SU-DHL-6 (cell line): ENCODE measurements at regions not wholly inside any gene's neighbourhood (a gene's known extent, or its start where the extent isn't known, plus 50 kb on each side); places are given as distances from the start of the nearest gene placed in this dataset.

Experiments
- CTCF ChIP-seq: fragments of 200-600 bp; sonication (generic); IDR thresholded peaks from one replicate; pipeline ENCODE4 v1.5.1; 2017; ENCODE audit warnings: antibody characterized with exemption, mild to moderate bottlenecking, low read length, moderate library complexity; ENCODE audit not compliant: insufficient read depth, poor library complexity, severe bottlenecking
- EZH2phosphoT487 ChIP-seq: fragments of 200-600 bp; sonication (generic), shearing (Covaris generic); conservative IDR thresholded peaks from 2 replicates; pipeline ENCODE4 v1.6.1; 2018; ENCODE audit warnings: mild to moderate bottlenecking, antibody characterized with exemption, low read length, moderate library complexity, mixed read lengths

- no peak for TF ChIP-seq CTCF
- TF ChIP-seq EZH2phosphoT487 = no peak
Observed at GRCh38 chr12:92554158-92555073, 148.4 kb upstream of the PLEKHG7 start.
